ENCODE measurements at regions not wholly inside any gene's neighbourhood (a gene's known extent, or its start where the extent isn't known, plus 50 kb on each side); places are given as distances from the start of the nearest gene placed in this dataset. TPM values are rescaled to one million over a fixed set of nuclear protein-coding genes. Genes with fewer than 3 reads are reported as not detected.

GRCh38 chr12:74455429-74455828 lies 82.2 kb upstream of the ATXN7L3B start:
- Histone ChIP-seq H3K9me3 (ENCODE audit: low read length) (no peaks in the 10 kb centered on the region), H3K4me1 (ENCODE audit: low read length) (no peaks in the 10 kb centered on the region), H3K4me2 (ENCODE audit: low read depth, low read length, poor library complexity, severe bottlenecking) (no peak overlapping the region), H3K27me3 (ENCODE audit: low read length) (no peaks in the 10 kb centered on the region), H3K9me2 (replicated peaks; ENCODE audit: insufficient read depth, low read length) (no peaks in the 10 kb centered on the region), H3K79me2 (ENCODE audit: low read length) (no peaks in the 10 kb centered on the region), H3K4me3 (ENCODE audit: low read length) (no peak overlapping the region), H3K36me3 (ENCODE audit: insufficient read depth, low read length) (no peaks in the 10 kb centered on the region), H4K20me1 (ENCODE audit: insufficient read depth, low read depth, low read length) (no peaks in the 10 kb centered on the region), H2AFZ (ENCODE audit: low read length) (no peak overlapping the region), H3K9ac (ENCODE audit: low read length) (no peak overlapping the region), H3K27ac (ENCODE audit: low read length) (no peak overlapping the region)
- no peak for DNase-seq

DNA sequence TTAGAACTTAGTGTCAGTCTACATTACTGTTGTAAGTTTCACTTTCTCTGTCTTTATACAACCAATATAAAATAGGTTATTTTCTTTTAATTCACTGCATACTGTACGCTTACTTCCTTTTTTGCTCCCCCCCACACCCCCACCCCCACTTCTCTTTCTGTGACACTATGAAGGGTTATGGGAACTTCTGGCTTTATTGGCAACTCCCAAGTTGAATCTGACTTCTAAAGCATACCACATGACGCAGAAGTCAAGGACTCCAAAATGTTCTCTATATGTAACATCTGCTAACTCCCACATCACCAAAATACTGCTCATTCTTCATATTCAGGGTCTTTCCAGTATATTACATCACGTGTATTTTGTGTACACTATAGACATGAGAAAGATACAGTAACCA lies 81.2 kb upstream of the ATXN7L3B start:
- H3K9me3 ChIP-seq (ENCODE audit: low read length) = no peaks in the 10 kb centered on the region
- H3K4me1 ChIP-seq (ENCODE audit: low read length) = no peaks in the 10 kb centered on the region
- no peak overlapping the region for H3K4me3 ChIP-seq (ENCODE audit: low read length)
- no peak for DNase-seq
- no peaks in the 10 kb centered on the region for H3K27me3 ChIP-seq (ENCODE audit: low read length)
- H3K79me2 ChIP-seq (ENCODE audit: low read length) = no peaks in the 10 kb centered on the region
- no peaks in the 10 kb centered on the region for H4K20me1 ChIP-seq (ENCODE audit: insufficient read depth, low read depth, low read length)
- H3K4me2 ChIP-seq (ENCODE audit: low read depth, low read length, poor library complexity, severe bottlenecking) = no peak overlapping the region
- H3K9me2 ChIP-seq (replicated peaks; ENCODE audit: insufficient read depth, low read length) = no peaks in the 10 kb centered on the region
- no peak overlapping the region for H3K9ac ChIP-seq (ENCODE audit: low read length)
- H3K27ac ChIP-seq (ENCODE audit: low read length) = no peak overlapping the region
- no peak overlapping the region for H2AFZ ChIP-seq (ENCODE audit: low read length)
- no peaks in the 10 kb centered on the region for H3K36me3 ChIP-seq (ENCODE audit: insufficient read depth, low read length)

- no peaks in the 10 kb centered on the region for H3K27me3 ChIP-seq (ENCODE audit: low read length)
- no peak overlapping the region for H2AFZ ChIP-seq (ENCODE audit: low read length)
- H3K36me3 ChIP-seq (ENCODE audit: insufficient read depth, low read length) = no peaks in the 10 kb centered on the region
- no peak for DNase-seq
- H3K9me3 ChIP-seq (ENCODE audit: low read length) = no peaks in the 10 kb centered on the region
- H3K4me1 ChIP-seq (ENCODE audit: low read length) = no peaks in the 10 kb centered on the region
- no peaks in the 10 kb centered on the region for H3K9me2 ChIP-seq (replicated peaks; ENCODE audit: insufficient read depth, low read length)
- no peaks in the 10 kb centered on the region for H3K79me2 ChIP-seq (ENCODE audit: low read length)
- no peak overlapping the region for H3K4me2 ChIP-seq (ENCODE audit: low read depth, low read length, poor library complexity, severe bottlenecking)
- H3K27ac ChIP-seq (ENCODE audit: low read length) = no peak overlapping the region
- H3K4me3 ChIP-seq (ENCODE audit: low read length) = no peak overlapping the region
- no peak overlapping the region for H3K9ac ChIP-seq (ENCODE audit: low read length)
- no peaks in the 10 kb centered on the region for H4K20me1 ChIP-seq (ENCODE audit: insufficient read depth, low read depth, low read length)
These were observed 69.2 kb upstream of the ATXN7L3B start for GRCh38 chr12:74468401-74468800.

- Histone ChIP-seq H3K9ac (ENCODE audit: low read length) (no peak overlapping the region), H3K9me3 (ENCODE audit: low read length) (no peaks in the 10 kb centered on the region), H3K4me1 (ENCODE audit: low read length) (no peaks in the 10 kb centered on the region), H2AFZ (ENCODE audit: low read length) (no peak overlapping the region), H3K79me2 (ENCODE audit: low read length) (no peaks in the 10 kb centered on the region), H3K27ac (ENCODE audit: low read length) (no peak overlapping the region), H3K27me3 (ENCODE audit: low read length) (no peaks in the 10 kb centered on the region), H4K20me1 (ENCODE audit: insufficient read depth, low read depth, low read length) (no peaks in the 10 kb centered on the region), H3K9me2 (replicated peaks; ENCODE audit: insufficient read depth, low read length) (no peaks in the 10 kb centered on the region), H3K4me3 (ENCODE audit: low read length) (no peak overlapping the region), H3K4me2 (ENCODE audit: low read depth, low read length, poor library complexity, severe bottlenecking) (no peak overlapping the region), H3K36me3 (ENCODE audit: insufficient read depth, low read length) (no peaks in the 10 kb centered on the region)
- DNase-seq = no peak
These were observed 61.4 kb upstream of the ATXN7L3B start for GRCh38 chr12:74476234-74476633.

GRCh38 chr12:74481078-74481477 lies 56.6 kb upstream of the ATXN7L3B start:
- Histone ChIP-seq H3K4me3 (ENCODE audit: low read length) (no peak overlapping the region), H3K4me1 (ENCODE audit: low read length) (no peaks in the 10 kb centered on the region), H4K20me1 (ENCODE audit: insufficient read depth, low read depth, low read length) (no peaks in the 10 kb centered on the region), H3K9me3 (ENCODE audit: low read length) (no peaks in the 10 kb centered on the region), H3K27me3 (ENCODE audit: low read length) (no peaks in the 10 kb centered on the region), H3K36me3 (ENCODE audit: insufficient read depth, low read length) (no peaks in the 10 kb centered on the region), H3K27ac (ENCODE audit: low read length) (no peak overlapping the region), H2AFZ (ENCODE audit: low read length) (no peak overlapping the region), H3K9me2 (replicated peaks; ENCODE audit: insufficient read depth, low read length) (no peaks in the 10 kb centered on the region), H3K4me2 (ENCODE audit: low read depth, low read length, poor library complexity, severe bottlenecking) (no peak overlapping the region), H3K9ac (ENCODE audit: low read length) (no peak overlapping the region), H3K79me2 (ENCODE audit: low read length) (no peaks in the 10 kb centered on the region)
- DNase-seq = no peak

- H2AFZ ChIP-seq (ENCODE audit: low read length) = no peak overlapping the region
- H3K9me3 ChIP-seq (ENCODE audit: low read length) = no peaks in the 10 kb centered on the region
- H3K79me2 ChIP-seq (ENCODE audit: low read length) = no peaks in the 10 kb centered on the region
- H3K4me2 ChIP-seq (ENCODE audit: low read depth, low read length, poor library complexity, severe bottlenecking) = no peak overlapping the region
- DNase-seq = no peak
- H3K4me3 ChIP-seq (ENCODE audit: low read length) = no peak overlapping the region
- H3K9me2 ChIP-seq (replicated peaks; ENCODE audit: insufficient read depth, low read length) = no peaks in the 10 kb centered on the region
- no peak overlapping the region for H3K27ac ChIP-seq (ENCODE audit: low read length)
- no peaks in the 10 kb centered on the region for H3K4me1 ChIP-seq (ENCODE audit: low read length)
- H3K9ac ChIP-seq (ENCODE audit: low read length) = no peak overlapping the region
- no peaks in the 10 kb centered on the region for H3K36me3 ChIP-seq (ENCODE audit: insufficient read depth, low read length)
- no peaks in the 10 kb centered on the region for H3K27me3 ChIP-seq (ENCODE audit: low read length)
- no peaks in the 10 kb centered on the region for H4K20me1 ChIP-seq (ENCODE audit: insufficient read depth, low read depth, low read length)
These were observed 55.5 kb upstream of the ATXN7L3B start for GRCh38 chr12:74482115-74482514.

GRCh38 chr12:74483057-74483456 lies 54.6 kb upstream of the ATXN7L3B start:
- no peaks in the 10 kb centered on the region for H3K9me3 ChIP-seq (ENCODE audit: low read length)

More at GRCh38 chr12:74483057-74483456, 54.6 kb upstream of the ATXN7L3B start:
- no peak overlapping the region for H3K4me2 ChIP-seq (ENCODE audit: low read depth, low read length, poor library complexity, severe bottlenecking)
- no peak overlapping the region for H3K9ac ChIP-seq (ENCODE audit: low read length)
- no peaks in the 10 kb centered on the region for H3K9me2 ChIP-seq (replicated peaks; ENCODE audit: insufficient read depth, low read length)
- no peaks in the 10 kb centered on the region for H3K36me3 ChIP-seq (ENCODE audit: insufficient read depth, low read length)
- H2AFZ ChIP-seq (ENCODE audit: low read length) = no peak overlapping the region
- H3K4me1 ChIP-seq (ENCODE audit: low read length) = peaks cover 3% of the 10 kb centered on the region
- H3K27ac ChIP-seq (ENCODE audit: low read length) = no peak overlapping the region
- H3K79me2 ChIP-seq (ENCODE audit: low read length) = no peaks in the 10 kb centered on the region
- no peak for DNase-seq
- no peak overlapping the region for H3K4me3 ChIP-seq (ENCODE audit: low read length)
- no peaks in the 10 kb centered on the region for H3K27me3 ChIP-seq (ENCODE audit: low read length)
- H4K20me1 ChIP-seq (ENCODE audit: insufficient read depth, low read depth, low read length) = no peaks in the 10 kb centered on the region

Small RNAs in the stretch of these regions (small RNA-seq; reads per million reads assigned to genes)
- gene AC090502.2 (not detected), gene RF00096 (0.36 reads per million), gene RNU6-1012P (not detected)
